Parathyroid adenoma (tissue), 2 donors: ENCODE measurements at regions not wholly inside any gene's neighbourhood (a gene's known extent, or its start where the extent isn't known, plus 50 kb on each side); places are given as distances from the start of the nearest gene placed in this dataset.

ENCODE experiments used
- H2AFZ ChIP-seq: fragments of 300-600 bp; sonication (generic); one replicate; pipeline ENCODE4 v1.7.0; 2017; ENCODE audit warnings: antibody characterized with exemption, mild to moderate bottlenecking
- H3K27ac ChIP-seq: fragments of 300-600 bp; sonication (generic); one replicate; pipeline ENCODE4 v1.7.0; 2017
- H3K27me3 ChIP-seq: fragments of 300-600 bp; sonication (generic); one replicate; pipeline ENCODE4 v1.7.0; 2017; ENCODE audit warnings: low read length; ENCODE audit not compliant: control insufficient read depth, insufficient read depth
- H3K36me3 ChIP-seq: fragments of 300-600 bp; sonication (generic); one replicate; pipeline ENCODE4 v1.7.0; 2017; ENCODE audit warnings: low read length; ENCODE audit not compliant: control insufficient read depth, insufficient read depth
- H3K4me1 ChIP-seq: fragments of 300-600 bp; sonication (generic); one replicate; pipeline ENCODE4 v1.7.0; 2017; ENCODE audit warnings: control low read depth
- H3K4me2 ChIP-seq: fragments of 300-600 bp; sonication (generic); one replicate; pipeline ENCODE4 v1.7.0; 2017; ENCODE audit warnings: low read length
- H3K4me3 ChIP-seq: fragments of 300-600 bp; sonication (generic); one replicate; pipeline ENCODE4 v1.7.0; 2017; ENCODE audit warnings: low read depth, low read length
- H3K79me2 ChIP-seq: fragments of 300-600 bp; sonication (generic); one replicate; pipeline ENCODE4 v1.7.0; 2017; ENCODE audit warnings: control low read depth
- H3K9ac ChIP-seq: fragments of 300-600 bp; sonication (generic); one replicate; pipeline ENCODE4 v1.7.0; 2017; ENCODE audit warnings: mild to moderate bottlenecking
- H3K9me3 ChIP-seq: fragments of 300-600 bp; sonication (generic); one replicate; pipeline ENCODE4 v1.7.0; 2017; ENCODE audit warnings: low read length; ENCODE audit not compliant: control insufficient read depth
- TF ChIP-seq, protein P1 (sequence below): fragments of 300-600 bp; sonication (generic); IDR thresholded peaks from one replicate; pipeline ENCODE4 v1.7.0; 2017; ENCODE audit warnings: antibody characterized with exemption, mild to moderate bottlenecking
- donor health status: primary hyperparathyroidism.

DNA sequence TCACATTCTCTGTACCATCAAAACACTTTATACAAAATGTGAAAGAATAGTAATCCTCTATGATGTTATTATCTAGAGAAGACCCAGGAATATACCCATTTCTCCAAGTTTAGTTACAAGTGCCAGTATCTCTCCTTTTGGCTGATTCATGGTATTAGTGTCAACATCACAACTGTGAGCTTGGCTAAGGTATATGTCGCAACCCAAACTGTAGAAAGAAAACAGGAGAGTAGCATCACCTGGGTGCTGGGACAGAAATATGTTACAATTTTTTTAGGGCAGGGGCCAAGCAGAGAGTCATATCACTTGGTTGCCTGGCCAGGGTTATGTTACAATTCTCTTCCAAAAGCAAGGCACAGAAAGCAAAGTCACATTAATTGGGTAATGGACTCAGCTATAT, 127.2 kb upstream of the ZNF91 start:
- Histone ChIP-seq H2AFZ (no peak overlapping the region), H3K27ac (no peak overlapping the region), H3K4me2 (no peak overlapping the region), H3K9me3 (no peaks in the 10 kb centered on the region), H3K9ac (no peak overlapping the region), H3K4me1 (no peaks in the 10 kb centered on the region), H3K79me2 (no peaks in the 10 kb centered on the region), H3K36me3 (no peaks in the 10 kb centered on the region), H3K4me3 (no peak overlapping the region), H3K27me3 (no peaks in the 10 kb centered on the region)
- TF ChIP-seq, protein P1, sequence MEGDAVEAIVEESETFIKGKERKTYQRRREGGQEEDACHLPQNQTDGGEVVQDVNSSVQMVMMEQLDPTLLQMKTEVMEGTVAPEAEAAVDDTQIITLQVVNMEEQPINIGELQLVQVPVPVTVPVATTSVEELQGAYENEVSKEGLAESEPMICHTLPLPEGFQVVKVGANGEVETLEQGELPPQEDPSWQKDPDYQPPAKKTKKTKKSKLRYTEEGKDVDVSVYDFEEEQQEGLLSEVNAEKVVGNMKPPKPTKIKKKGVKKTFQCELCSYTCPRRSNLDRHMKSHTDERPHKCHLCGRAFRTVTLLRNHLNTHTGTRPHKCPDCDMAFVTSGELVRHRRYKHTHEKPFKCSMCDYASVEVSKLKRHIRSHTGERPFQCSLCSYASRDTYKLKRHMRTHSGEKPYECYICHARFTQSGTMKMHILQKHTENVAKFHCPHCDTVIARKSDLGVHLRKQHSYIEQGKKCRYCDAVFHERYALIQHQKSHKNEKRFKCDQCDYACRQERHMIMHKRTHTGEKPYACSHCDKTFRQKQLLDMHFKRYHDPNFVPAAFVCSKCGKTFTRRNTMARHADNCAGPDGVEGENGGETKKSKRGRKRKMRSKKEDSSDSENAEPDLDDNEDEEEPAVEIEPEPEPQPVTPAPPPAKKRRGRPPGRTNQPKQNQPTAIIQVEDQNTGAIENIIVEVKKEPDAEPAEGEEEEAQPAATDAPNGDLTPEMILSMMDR: no peak

DNA sequence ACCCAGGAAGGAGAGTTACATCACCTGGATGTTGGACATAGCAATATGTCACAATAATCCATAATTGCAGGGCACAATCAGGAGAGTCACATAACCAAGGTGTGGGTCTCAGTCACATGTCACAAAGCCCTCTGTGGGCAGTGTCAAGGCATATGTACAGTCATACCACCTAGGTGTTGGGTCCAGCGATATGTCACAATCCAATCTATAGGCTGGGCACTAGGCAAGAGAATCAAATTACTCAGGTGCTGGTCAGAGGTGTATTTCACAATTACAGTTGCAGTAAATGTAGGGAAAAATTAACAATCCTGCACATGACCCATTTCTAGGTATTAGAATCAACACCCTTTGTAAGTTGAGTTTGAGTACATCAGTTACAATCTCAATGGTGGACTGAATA, 126.2 kb upstream of the ZNF91 start:
- Histone ChIP-seq H3K9ac (no peak overlapping the region), H3K36me3 (no peaks in the 10 kb centered on the region), H3K27me3 (no peaks in the 10 kb centered on the region), H3K4me3 (no peak overlapping the region), H2AFZ (no peak overlapping the region), H3K27ac (no peak overlapping the region), H3K4me2 (no peak overlapping the region), H3K9me3 (no peaks in the 10 kb centered on the region), H3K4me1 (no peaks in the 10 kb centered on the region), H3K79me2 (no peaks in the 10 kb centered on the region)
- TF ChIP-seq, protein P1: no peak

DNA sequence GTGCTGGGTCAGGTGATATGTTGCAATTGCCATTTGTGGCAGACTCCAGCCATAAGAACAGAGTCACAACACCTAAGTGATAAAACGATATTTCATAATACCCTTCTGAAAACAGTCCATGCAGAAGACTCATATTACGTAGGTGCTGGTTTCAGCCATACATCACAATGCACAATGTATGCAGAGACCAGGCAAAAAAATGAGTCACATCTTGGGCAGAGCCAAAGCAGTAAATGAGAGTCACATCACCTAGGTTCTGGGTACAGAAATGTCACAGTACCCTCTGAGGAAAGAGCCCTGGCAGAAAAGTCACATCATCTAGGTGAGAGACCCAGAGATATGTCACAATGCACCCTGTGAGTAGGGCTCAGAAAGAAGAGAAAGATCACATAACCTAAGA, 125.2 kb upstream of the ZNF91 start:
- H3K9me3 ChIP-seq: no peaks in the 10 kb centered on the region
- no peaks in the 10 kb centered on the region for H3K36me3 ChIP-seq
- no peaks in the 10 kb centered on the region for H3K4me1 ChIP-seq
- H3K4me3 ChIP-seq: no peak overlapping the region
- no peak overlapping the region for H2AFZ ChIP-seq
- no peaks in the 10 kb centered on the region for H3K79me2 ChIP-seq
- no peak overlapping the region for H3K27ac ChIP-seq
- H3K9ac ChIP-seq: no peak overlapping the region
- H3K4me2 ChIP-seq: no peak overlapping the region
- no peaks in the 10 kb centered on the region for H3K27me3 ChIP-seq
- TF ChIP-seq, protein P1: no peak

DNA sequence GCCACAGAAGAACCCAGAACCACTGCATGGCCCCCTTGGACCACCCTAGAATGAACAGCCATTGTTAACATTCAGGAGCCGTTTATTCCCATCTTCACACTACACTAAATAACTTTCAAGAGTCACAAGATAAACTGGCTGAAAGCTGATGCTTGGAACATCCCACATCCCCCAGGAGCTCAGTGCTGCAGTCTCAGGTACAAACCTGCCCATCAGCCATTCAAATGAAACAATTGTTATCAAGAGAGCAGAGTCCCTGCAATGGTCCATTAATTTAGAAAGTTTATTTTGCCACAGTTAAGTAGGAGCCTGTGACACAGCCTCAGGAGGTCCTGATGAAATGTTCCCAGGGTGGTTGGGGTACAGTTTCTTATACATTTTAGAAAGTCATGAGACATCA, 123.8 kb upstream of the ZNF91 start:
- H3K27me3 ChIP-seq: no peaks in the 10 kb centered on the region
- no peak overlapping the region for H3K4me3 ChIP-seq
- H3K4me2 ChIP-seq: no peak overlapping the region
- no peaks in the 10 kb centered on the region for H3K36me3 ChIP-seq
- no peak overlapping the region for H2AFZ ChIP-seq
- no peaks in the 10 kb centered on the region for H3K4me1 ChIP-seq
- H3K79me2 ChIP-seq: no peaks in the 10 kb centered on the region
- no peak overlapping the region for H3K9ac ChIP-seq
- no peaks in the 10 kb centered on the region for H3K9me3 ChIP-seq
- TF ChIP-seq, protein P1: no peak
- H3K27ac ChIP-seq: no peak overlapping the region

DNA sequence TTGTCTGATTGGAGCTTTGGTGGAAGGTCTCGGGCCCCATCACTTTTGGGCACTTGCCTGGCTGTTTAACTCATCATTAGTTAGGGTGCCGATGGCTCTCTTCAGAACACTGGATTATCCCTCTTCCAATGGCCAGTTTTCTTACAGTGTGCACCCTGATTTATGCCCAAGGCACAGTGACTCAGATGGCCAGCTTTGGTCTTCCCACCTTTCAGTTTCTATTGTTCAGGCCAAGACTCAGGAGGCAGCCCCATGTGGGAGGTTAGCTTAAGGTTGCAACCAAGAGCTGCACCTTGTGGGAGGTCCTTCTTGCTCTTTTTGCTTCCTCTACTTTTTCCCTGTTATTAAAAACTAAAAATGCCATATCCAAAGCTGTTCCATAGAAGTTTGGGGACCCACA, 121.0 kb upstream of the ZNF91 start:
- Histone ChIP-seq H3K4me1 (no peaks in the 10 kb centered on the region), H2AFZ (no peak overlapping the region), H3K27ac (no peak overlapping the region), H3K36me3 (no peaks in the 10 kb centered on the region), H3K9ac (no peak overlapping the region), H3K9me3 (no peaks in the 10 kb centered on the region), H3K4me2 (no peak overlapping the region), H3K79me2 (no peaks in the 10 kb centered on the region), H3K27me3 (no peaks in the 10 kb centered on the region), H3K4me3 (no peak overlapping the region)
- TF ChIP-seq, protein P1: no peak
